DND-41 (cell line): ENCODE measurements at regions not wholly inside any gene's neighbourhood (a gene's known extent, or its start where the extent isn't known, plus 50 kb on each side); places are given as distances from the start of the nearest gene placed in this dataset.

Experiments
- ATAC-seq: fragments of 200-7000 bp; cut with Tn5 transposase; 3 replicates; pipeline ENCODE4 v1.9.1; 2021; ENCODE audit warnings: low read depth; ENCODE audit not compliant: insufficient read depth
- DNase-seq: peaks from one replicate; pipeline ENCODE4 v3.0.0-alpha.2; 2020
- H2AFZ ChIP-seq: 2 replicates; pipeline ENCODE4 v1.6.0; 2012; ENCODE audit warnings: low read depth, low read length
- H3K27ac ChIP-seq: 2 replicates; pipeline ENCODE4 v1.5.1; 2012; ENCODE audit warnings: low read length, inconsistent platforms
- H3K27me3 ChIP-seq: fragments of 200-600 bp; sonication (generic); 2 replicates; pipeline ENCODE4 v1.6.0; 2012; ENCODE audit warnings: low read length, mild to moderate bottlenecking, inconsistent platforms; ENCODE audit not compliant: insufficient read depth, poor library complexity
- H3K36me3 ChIP-seq: 2 replicates; pipeline ENCODE4 v1.5.1; 2012; ENCODE audit warnings: low read length, inconsistent platforms; ENCODE audit not compliant: insufficient read depth
- H3K4me1 ChIP-seq: 2 replicates; pipeline ENCODE4 v1.5.1; 2012; ENCODE audit warnings: mild to moderate bottlenecking, low read length; ENCODE audit not compliant: insufficient read depth
- H3K4me2 ChIP-seq: 2 replicates; pipeline ENCODE4 v1.6.0; 2012; ENCODE audit warnings: mild to moderate bottlenecking, moderate library complexity, low read length, inconsistent platforms; ENCODE audit not compliant: insufficient read depth
- H3K4me3 ChIP-seq, 2 experiments: fragments of 200-600 bp in 1 of 2; shearing (Covaris generic) in 1 of 2; 2 replicates each; pipeline ENCODE4 v1.5.1; 2012 to 2016; ENCODE audit warnings: inconsistent platforms in 2 of 2, low read length in 2 of 2, mild to moderate bottlenecking in 2 of 2, low read depth in 1 of 2, moderate library complexity in 1 of 2
- H3K79me2 ChIP-seq: 2 replicates; pipeline ENCODE4 v1.6.0; 2012; ENCODE audit warnings: low read length, inconsistent platforms; ENCODE audit not compliant: insufficient read depth
- H3K9ac ChIP-seq: 2 replicates; pipeline ENCODE4 v1.6.0; 2012; ENCODE audit warnings: low read depth, mild to moderate bottlenecking, inconsistent platforms, low read length, moderate library complexity
- H3K9me3 ChIP-seq: 2 replicates; pipeline ENCODE4 v1.5.1; 2012; ENCODE audit warnings: low read length, moderate library complexity, mild to moderate bottlenecking, inconsistent platforms; ENCODE audit not compliant: insufficient read depth, severe bottlenecking
- H4K20me1 ChIP-seq: 2 replicates; pipeline ENCODE4 v1.6.0; 2012; ENCODE audit warnings: low read length; ENCODE audit not compliant: insufficient read depth
- EZH2 ChIP-seq: IDR thresholded peaks from 3 replicates; pipeline ENCODE4 v1.6.1; 2012; ENCODE audit warnings: borderline replicate concordance, low read depth, mild to moderate bottlenecking, moderate library complexity, low read length, inconsistent platforms; ENCODE audit not compliant: severe bottlenecking
- TF ChIP-seq, protein P1 (sequence below): IDR thresholded peaks from 2 replicates; pipeline ENCODE4 v1.5.1; 2012; ENCODE audit warnings: borderline replicate concordance, low read length, moderate library complexity, mild to moderate bottlenecking; ENCODE audit not compliant: poor library complexity, severe bottlenecking; ENCODE audit errors: extremely low read depth

GRCh38 chr1:234692966-234693580, 83.1 kb upstream of the IRF2BP2 start:
- Histone ChIP-seq H3K4me2 (no peak overlapping the region), H3K4me1 (no peaks in the 10 kb centered on the region), H3K79me2 (no peaks in the 10 kb centered on the region), H3K9ac (no peak overlapping the region), H3K27ac (no peak overlapping the region), H3K4me3 (no peak overlapping the region), H3K36me3 (no peaks in the 10 kb centered on the region), H2AFZ (no peak overlapping the region), H3K9me3 (no peaks in the 10 kb centered on the region), H3K27me3 (no peaks in the 10 kb centered on the region), H4K20me1 (no peaks in the 10 kb centered on the region)
- no peak for TF ChIP-seq EZH2
- TF ChIP-seq, protein P1, sequence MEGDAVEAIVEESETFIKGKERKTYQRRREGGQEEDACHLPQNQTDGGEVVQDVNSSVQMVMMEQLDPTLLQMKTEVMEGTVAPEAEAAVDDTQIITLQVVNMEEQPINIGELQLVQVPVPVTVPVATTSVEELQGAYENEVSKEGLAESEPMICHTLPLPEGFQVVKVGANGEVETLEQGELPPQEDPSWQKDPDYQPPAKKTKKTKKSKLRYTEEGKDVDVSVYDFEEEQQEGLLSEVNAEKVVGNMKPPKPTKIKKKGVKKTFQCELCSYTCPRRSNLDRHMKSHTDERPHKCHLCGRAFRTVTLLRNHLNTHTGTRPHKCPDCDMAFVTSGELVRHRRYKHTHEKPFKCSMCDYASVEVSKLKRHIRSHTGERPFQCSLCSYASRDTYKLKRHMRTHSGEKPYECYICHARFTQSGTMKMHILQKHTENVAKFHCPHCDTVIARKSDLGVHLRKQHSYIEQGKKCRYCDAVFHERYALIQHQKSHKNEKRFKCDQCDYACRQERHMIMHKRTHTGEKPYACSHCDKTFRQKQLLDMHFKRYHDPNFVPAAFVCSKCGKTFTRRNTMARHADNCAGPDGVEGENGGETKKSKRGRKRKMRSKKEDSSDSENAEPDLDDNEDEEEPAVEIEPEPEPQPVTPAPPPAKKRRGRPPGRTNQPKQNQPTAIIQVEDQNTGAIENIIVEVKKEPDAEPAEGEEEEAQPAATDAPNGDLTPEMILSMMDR: no peak
- no peak for ATAC-seq
- no peak for DNase-seq

DNA sequence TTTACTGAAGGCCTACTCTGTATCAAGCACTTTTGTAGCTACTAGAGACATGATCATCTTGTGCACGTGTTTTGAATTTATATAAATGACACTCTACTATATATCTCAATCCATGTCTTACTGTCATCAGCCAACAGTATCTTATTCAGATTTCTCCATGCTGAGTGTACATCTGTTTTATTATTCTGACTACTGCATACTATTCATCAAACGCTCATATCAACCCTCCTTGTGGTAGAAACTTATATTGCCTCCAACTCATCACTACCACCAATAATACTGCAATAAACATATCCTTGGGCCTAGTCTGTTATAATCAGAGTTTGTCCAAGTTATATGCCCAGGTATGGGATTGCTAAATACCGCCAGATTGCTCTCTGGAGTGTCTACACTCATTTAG, 81.6 kb upstream of the IRF2BP2 start:
- Histone ChIP-seq H3K4me3 (no peak overlapping the region), H2AFZ (no peak overlapping the region), H4K20me1 (no peaks in the 10 kb centered on the region), H3K4me1 (no peaks in the 10 kb centered on the region), H3K27ac (no peak overlapping the region), H3K27me3 (no peaks in the 10 kb centered on the region), H3K9me3 (peaks cover under 1% of the 10 kb centered on the region), H3K36me3 (no peaks in the 10 kb centered on the region), H3K79me2 (no peaks in the 10 kb centered on the region), H3K4me2 (no peak overlapping the region), H3K9ac (no peak overlapping the region)
- no peak for TF ChIP-seq EZH2
- TF ChIP-seq, protein P1: peak; percentile 5
- DNase-seq: no peak
- peak; percentile 29; the same call in 1 of the 3 replicates for ATAC-seq

DNA sequence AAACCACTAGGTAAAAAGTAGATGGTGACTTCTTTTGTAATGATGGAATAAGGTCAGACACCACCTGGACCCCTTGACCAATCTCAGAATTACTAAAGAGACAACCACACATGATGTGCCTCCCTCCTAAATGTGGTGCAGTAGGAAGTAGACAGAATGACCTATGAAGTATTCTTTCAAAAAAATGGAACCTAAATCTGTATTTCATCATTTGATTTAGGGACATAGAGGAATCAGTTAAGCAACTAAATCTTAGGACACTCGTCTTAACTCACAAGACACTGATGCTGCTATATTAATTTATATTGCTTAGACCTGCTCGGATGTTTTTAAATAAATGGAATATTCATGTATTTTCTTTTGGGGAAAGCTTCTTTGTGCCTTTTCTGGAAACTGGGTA, 80.9 kb upstream of the IRF2BP2 start:
- Histone ChIP-seq H4K20me1 (no peaks in the 10 kb centered on the region), H3K4me2 (no peak overlapping the region), H2AFZ (no peak overlapping the region), H3K4me1 (no peaks in the 10 kb centered on the region), H3K36me3 (no peaks in the 10 kb centered on the region), H3K27ac (no peak overlapping the region), H3K27me3 (no peaks in the 10 kb centered on the region), H3K4me3 (no peak overlapping the region), H3K79me2 (no peaks in the 10 kb centered on the region), H3K9me3 (peaks cover 3% of the 10 kb centered on the region), H3K9ac (no peak overlapping the region)
- DNase-seq: no peak
- TF ChIP-seq, protein P1: no peak
- TF ChIP-seq EZH2: no peak
- no peak for ATAC-seq

DNA sequence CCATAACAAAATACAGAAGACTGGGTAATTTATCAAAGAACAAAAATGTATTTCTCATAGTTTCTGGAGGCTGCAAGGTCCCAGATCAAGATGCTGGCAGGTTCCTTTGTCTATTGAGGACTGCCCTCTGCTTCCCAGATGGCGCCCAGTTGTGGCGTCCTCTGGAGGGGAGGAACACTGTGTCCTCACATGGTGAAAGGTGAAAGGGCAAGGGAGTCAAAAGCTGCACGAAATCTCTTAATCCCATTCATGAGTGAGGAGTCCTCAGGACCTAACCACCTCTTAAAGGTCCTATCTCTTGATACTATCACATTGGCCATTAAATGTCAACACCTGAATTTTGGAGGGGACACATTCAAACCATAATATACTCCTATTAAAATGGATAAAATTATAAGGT, 79.3 kb upstream of the IRF2BP2 start:
- Histone ChIP-seq H3K4me2 (no peak overlapping the region), H3K4me3 (no peak overlapping the region), H3K9me3 (peaks cover 7% of the 10 kb centered on the region), H3K4me1 (no peaks in the 10 kb centered on the region), H2AFZ (no peak overlapping the region), H3K9ac (no peak overlapping the region), H3K79me2 (no peaks in the 10 kb centered on the region), H3K27me3 (no peaks in the 10 kb centered on the region), H4K20me1 (no peaks in the 10 kb centered on the region), H3K27ac (no peak overlapping the region), H3K36me3 (no peaks in the 10 kb centered on the region)
- DNase-seq (no peak), ATAC-seq (no peak)
- TF ChIP-seq EZH2: no peak
- TF ChIP-seq, protein P1: no peak
